HG03025 (cell line): ENCODE measurements at regions not wholly inside any gene's neighbourhood (a gene's known extent, or its start where the extent isn't known, plus 50 kb on each side); places are given as distances from the start of the nearest gene placed in this dataset.

Experiments
- ATAC-seq: cut with Tn5 transposase; IDR thresholded peaks from one replicate; pipeline ENCODE4 v1.9.1; 2021; ENCODE audit warnings: mild to moderate bottlenecking, moderate library complexity; ENCODE audit not compliant: unreplicated experiment, low FRiP score

GRCh38 chr6:137772541-137773250 is 94.4 kb upstream of the TNFAIP3 start:
- no peak for ATAC-seq

- ATAC-seq: no peak
Measured at GRCh38 chr6:137775227-137775626, 91.8 kb upstream of the TNFAIP3 start.

- ATAC-seq: no peak
Measured at GRCh38 chr6:137775720-137776119, 91.3 kb upstream of the TNFAIP3 start.

GRCh38 chr6:137776256-137776655 is 90.8 kb upstream of the TNFAIP3 start:
- ATAC-seq: no peak

GRCh38 chr6:137776786-137777686 is 90.0 kb upstream of the TNFAIP3 start:
- no peak for ATAC-seq

- ATAC-seq: no peak
Measured at GRCh38 chr6:137777687-137778075, 89.4 kb upstream of the TNFAIP3 start.

GRCh38 chr6:137779982-137780381 is 87.1 kb upstream of the TNFAIP3 start:
- ATAC-seq: no peak

GRCh38 chr6:137780447-137781034 is 86.5 kb upstream of the TNFAIP3 start:
- no peak for ATAC-seq

- no peak for ATAC-seq
Measured at GRCh38 chr6:137781639-137782038, 85.4 kb upstream of the TNFAIP3 start.

- ATAC-seq: no peak
Measured at GRCh38 chr6:137782166-137783039, 84.7 kb upstream of the TNFAIP3 start.

GRCh38 chr6:137783710-137784109 is 83.3 kb upstream of the TNFAIP3 start:
- ATAC-seq: no peak

GRCh38 chr6:137784583-137784982 is 82.5 kb upstream of the TNFAIP3 start:
- no peak for ATAC-seq

- no peak for ATAC-seq
Measured at GRCh38 chr6:137787016-137787415, 80.0 kb upstream of the TNFAIP3 start.

GRCh38 chr6:137788248-137788647 is 78.8 kb upstream of the TNFAIP3 start:
- no peak for ATAC-seq

- ATAC-seq: no peak
Measured at GRCh38 chr6:137791281-137792159, 75.5 kb upstream of the TNFAIP3 start.

GRCh38 chr6:137792160-137793033 is 74.7 kb upstream of the TNFAIP3 start:
- ATAC-seq: no peak

- ATAC-seq: no peak
Measured at GRCh38 chr6:137793805-137794515, 73.1 kb upstream of the TNFAIP3 start.
